A673 (cell line): ENCODE measurements at regions not wholly inside any gene's neighbourhood (a gene's known extent, or its start where the extent isn't known, plus 50 kb on each side); places are given as distances from the start of the nearest gene placed in this dataset.

Experiments
- BruUV-seq: library from RNA; stranded (reverse); fragments of 400-500 nt; replicated peaks from 2 replicates; lab custom pipeline; 2021; lab: Mats Ljungman, UMichigan
- CTCF ChIA-PET: fragments of 300-600 bp; sonication (Branson Sonifier 250); formaldehyde crosslinking; loops from one replicate; lab custom pipeline; 2022; ENCODE audit warnings: antibody characterized with exemption; lab: Charles Lee
- POLR2A ChIA-PET: fragments of 300-600 bp; sonication (Branson Sonifier 250); formaldehyde crosslinking; loops from one replicate; lab custom pipeline; 2022; ENCODE audit warnings: antibody characterized with exemption; ENCODE audit not compliant: low non-redundant PET; lab: Charles Lee
- DNase-seq: peaks from one replicate; pipeline ENCODE4 v3.0.0-alpha.2; 2015; ENCODE audit warnings: low spot score
- H3K27ac ChIP-seq: fragments of 200-600 bp; sonication (generic); 2 replicates; pipeline ENCODE4 v1.5.1; 2016; ENCODE audit warnings: mixed run types, low read depth, mild to moderate bottlenecking, mixed read lengths, antibody characterized with exemption, low read length; ENCODE audit not compliant: poor library complexity, severe bottlenecking
- H3K27me3 ChIP-seq: fragments of 200-600 bp; sonication (generic); replicated peaks from 2 replicates; pipeline ENCODE4 v1.6.1; 2017; ENCODE audit warnings: mixed run types, low read depth, mild to moderate bottlenecking, mixed read lengths, antibody characterized with exemption, low read length; ENCODE audit not compliant: insufficient read depth, poor library complexity
- H3K36me3 ChIP-seq: fragments of 200-600 bp; sonication (generic); 2 replicates; pipeline ENCODE4 v1.6.1; 2016; ENCODE audit warnings: mixed run types, mild to moderate bottlenecking, mixed read lengths, antibody characterized with exemption, low read length; ENCODE audit not compliant: insufficient read depth, poor library complexity, severe bottlenecking
- H3K4me1 ChIP-seq: fragments of 200-600 bp; sonication (generic); 2 replicates; pipeline ENCODE4 v1.6.1; 2017; ENCODE audit warnings: mixed run types, mild to moderate bottlenecking, mixed read lengths, antibody characterized with exemption, low read length; ENCODE audit not compliant: insufficient read depth, poor library complexity, severe bottlenecking
- H3K4me3 ChIP-seq: fragments of 200-600 bp; sonication (generic); 2 replicates; pipeline ENCODE4 v1.5.1; 2016; ENCODE audit warnings: low read depth, mixed run types, mild to moderate bottlenecking, mixed read lengths, low read length; ENCODE audit not compliant: poor library complexity, severe bottlenecking
- H3K9me3 ChIP-seq: fragments of 200-600 bp; sonication (generic); 2 replicates; pipeline ENCODE4 v1.6.1; 2016; ENCODE audit warnings: mixed run types, low read depth, mild to moderate bottlenecking, mixed read lengths, antibody characterized with exemption, low read length; ENCODE audit not compliant: poor library complexity, severe bottlenecking
- CTCF ChIP-seq: fragments of 300-800, 200-600 bp; sonication (generic); conservative IDR thresholded peaks from 2 replicates; pipeline ENCODE4 v1.5.1; 2017; ENCODE audit warnings: low read depth, mild to moderate bottlenecking, antibody characterized with exemption, low read length, moderate library complexity, mixed read lengths
- EZH2 ChIP-seq: fragments of 200-600 bp; sonication (generic); IDR thresholded peaks from 2 replicates; pipeline ENCODE4 v1.6.1; 2017; ENCODE audit warnings: borderline replicate concordance, low read depth, mild to moderate bottlenecking, mixed read lengths, antibody characterized with exemption, low read length; ENCODE audit not compliant: poor library complexity, severe bottlenecking
- intact Hi-C: fragments of 100-400 bp; cut with micrococcal nuclease; formaldehyde crosslinking; loops from one replicate; pipeline ENCODE4 v1.10.0; 2022; ENCODE audit not compliant: unreplicated experiment

GRCh38 chr4:116110713-116111112 lies 974.7 kb downstream of the TRAM1L1 start:
- CTCF ChIA-PET = no interaction called here
- intact Hi-C loops = no loop called here
- no peaks in the 10 kb centered on the region for H3K9me3 ChIP-seq

GRCh38 chr4:116108606-116109005 lies 976.8 kb downstream of the TRAM1L1 start:
- no peak for DNase-seq
- Histone ChIP-seq H3K9me3 (no peaks in the 10 kb centered on the region), H3K4me3 (no peak overlapping the region), H3K27me3 (no peaks in the 10 kb centered on the region), H3K36me3 (no peaks in the 10 kb centered on the region), H3K4me1 (no peaks in the 10 kb centered on the region), H3K27ac (no peak overlapping the region)
- no TSS peak for BruUV-seq
- CTCF ChIA-PET = no interaction called here
- TF ChIP-seq EZH2 (no peak), CTCF (no peak)
- intact Hi-C loops = no loop called here
- POLR2A ChIA-PET = no interaction called here

More at GRCh38 chr4:116110713-116111112, 974.7 kb downstream of the TRAM1L1 start:
- Histone ChIP-seq H3K36me3 (no peaks in the 10 kb centered on the region), H3K4me3 (no peak overlapping the region), H3K4me1 (no peaks in the 10 kb centered on the region), H3K27ac (no peak overlapping the region), H3K27me3 (no peaks in the 10 kb centered on the region)
- POLR2A ChIA-PET = no interaction called here
- DNase-seq = no peak
- no peak for TF ChIP-seq CTCF
- no peak for TF ChIP-seq EZH2
- no TSS peak for BruUV-seq

- CTCF ChIA-PET = no interaction called here
- no peak for DNase-seq
Measured at GRCh38 chr4:116101321-116101720, 984.1 kb downstream of the TRAM1L1 start.

More at GRCh38 chr4:116101321-116101720, 984.1 kb downstream of the TRAM1L1 start:
- H3K36me3 ChIP-seq = no peaks in the 10 kb centered on the region
- H3K9me3 ChIP-seq = peaks cover 8% of the 10 kb centered on the region
- POLR2A ChIA-PET = no interaction called here
- no peak overlapping the region for H3K4me3 ChIP-seq
- no peak overlapping the region for H3K27ac ChIP-seq
- no peaks in the 10 kb centered on the region for H3K4me1 ChIP-seq
- intact Hi-C loops = no loop called here
- BruUV-seq = no TSS peak
- no peaks in the 10 kb centered on the region for H3K27me3 ChIP-seq
- TF ChIP-seq CTCF (no peak), EZH2 (no peak)
